CD14-positive monocyte (primary cell): ENCODE measurements at regions not wholly inside any gene's neighbourhood (a gene's known extent, or its start where the extent isn't known, plus 50 kb on each side); places are given as distances from the start of the nearest gene placed in this dataset.

Experiments
- DNase-seq, 3 donors: peaks; one replicate each; pipeline ENCODE4 v3.0.0-alpha.2; 2011 to 2022
- H2AFZ ChIP-seq: 2 replicates; pipeline ENCODE4 v1.6.0; 2012; ENCODE audit warnings: mild to moderate bottlenecking, low read depth, low read length, inconsistent platforms; ENCODE audit not compliant: insufficient read depth, poor library complexity, severe bottlenecking
- H3K27ac ChIP-seq, 2 donors: 1 replicate in 1 of 2; 2 replicates in 1 of 2; pipeline ENCODE4 v1.5.1; 2012 to 2013; ENCODE audit warnings: low read length in 2 of 2, control low read depth in 1 of 2, inconsistent platforms in 1 of 2, low read depth in 1 of 2, mild to moderate bottlenecking in 1 of 2
- H3K27me3 ChIP-seq, 2 donors: one replicate each; pipeline versions ENCODE4 v1.6.0 to v1.6.1; 2011 to 2013; ENCODE audit warnings: low read length in 2 of 2; ENCODE audit not compliant: control insufficient read depth in 2 of 2, insufficient read depth in 2 of 2
- H3K36me3 ChIP-seq, 2 donors: replicated peaks in 1 of 2; 1 replicate in 1 of 2; 2 replicates in 1 of 2; pipeline versions ENCODE4 v1.5.1 to v1.6.1; 2012 to 2013; ENCODE audit warnings: low read length in 2 of 2, control low read depth in 1 of 2, inconsistent platforms in 1 of 2, mild to moderate bottlenecking in 1 of 2; ENCODE audit not compliant: insufficient read depth in 2 of 2, control insufficient read depth in 1 of 2
- H3K4me1 ChIP-seq, 2 donors: 1 replicate in 1 of 2; 2 replicates in 1 of 2; pipeline versions ENCODE4 v1.5.1 to v1.6.1; 2012 to 2013; ENCODE audit warnings: low read length in 2 of 2, control low read depth in 1 of 2, inconsistent platforms in 1 of 2, mild to moderate bottlenecking in 1 of 2, moderate library complexity in 1 of 2; ENCODE audit not compliant: insufficient read depth in 2 of 2, control insufficient read depth in 1 of 2
- H3K4me2 ChIP-seq: replicated peaks from 2 replicates; pipeline ENCODE3; 2012; ENCODE audit warnings: low read length, moderate library complexity, mild to moderate bottlenecking; ENCODE audit not compliant: poor library complexity, severe bottlenecking; ENCODE audit errors: extremely low read depth
- H3K4me3 ChIP-seq, 3 experiments: fragments of 200-600 bp in 1 of 3; sonication (generic) in 1 of 3; replicated peaks in 1 of 3; 1 replicate in 2 of 3; 2 replicates in 1 of 3; pipeline ENCODE4 v1.5.1; 2011 to 2013; ENCODE audit warnings: low read length in 3 of 3, mild to moderate bottlenecking in 3 of 3, control low read depth in 2 of 3, low read depth in 2 of 3, inconsistent platforms in 1 of 3, moderate library complexity in 1 of 3
- H3K79me2 ChIP-seq: 2 replicates; pipeline ENCODE4 v1.6.0; 2012; ENCODE audit warnings: mild to moderate bottlenecking, control low read depth, inconsistent platforms, low read length, moderate library complexity; ENCODE audit not compliant: insufficient read depth
- H3K9ac ChIP-seq: 2 replicates; pipeline ENCODE4 v1.6.0; 2017; ENCODE audit warnings: low read length, mild to moderate bottlenecking; ENCODE audit not compliant: insufficient read depth, poor library complexity, severe bottlenecking
- H3K9me3 ChIP-seq, 2 donors: replicated peaks in 1 of 2; 1 replicate in 1 of 2; 2 replicates in 1 of 2; pipeline versions ENCODE4 v1.5.1 to v1.6.1; 2012 to 2013; ENCODE audit warnings: low read length in 2 of 2, control low read depth in 1 of 2; ENCODE audit not compliant: control insufficient read depth in 1 of 2, insufficient read depth in 1 of 2
- H4K20me1 ChIP-seq: 2 replicates; pipeline ENCODE4 v1.6.0; 2012; ENCODE audit warnings: mild to moderate bottlenecking, low read length, control low read depth, moderate library complexity; ENCODE audit not compliant: insufficient read depth
- H3K27ac Mint-ChIP-seq, 7 donors: one replicate each; pipeline ENCODE4 v1.8.0; 2020; ENCODE audit warnings: mild to moderate bottlenecking in 7 of 7, mixed read lengths in 7 of 7, moderate library complexity in 6 of 7, inconsistent platforms in 2 of 7
- H3K27me3 Mint-ChIP-seq, 3 donors: one replicate each; pipeline ENCODE4 v1.8.0; 2021 to 2022; ENCODE audit warnings: low read depth in 3 of 3, mild to moderate bottlenecking in 3 of 3, mixed read lengths in 3 of 3, moderate library complexity in 3 of 3, inconsistent platforms in 1 of 3
- H3K36me3 Mint-ChIP-seq, 2 donors: one replicate each; pipeline ENCODE4 v1.8.0; 2020; ENCODE audit warnings: mixed read lengths in 2 of 2, inconsistent platforms in 1 of 2, mild to moderate bottlenecking in 1 of 2
- H3K4me1 Mint-ChIP-seq: one replicate; pipeline ENCODE4 v1.8.0; 2020; ENCODE audit warnings: mild to moderate bottlenecking, mixed read lengths
- H3K4me3 Mint-ChIP-seq, 2 donors: one replicate each; pipeline ENCODE4 v1.8.0; 2020; ENCODE audit warnings: mild to moderate bottlenecking in 2 of 2, mixed read lengths in 2 of 2, moderate library complexity in 1 of 2
- H3K9me3 Mint-ChIP-seq, 7 donors: one replicate each; pipeline ENCODE4 v1.8.0; 2020 to 2022; ENCODE audit warnings: mixed read lengths in 7 of 7, mild to moderate bottlenecking in 6 of 7, moderate library complexity in 6 of 7, inconsistent platforms in 2 of 7
- CTCF ChIP-seq: fragments of 200-600 bp; IDR thresholded peaks from one replicate; pipeline ENCODE4 v1.8.0; 2022; ENCODE audit warnings: antibody characterized with exemption, mild to moderate bottlenecking
- WGBS: methylation state at CpG from one replicate; pipeline ENCODE4 v1.1.5; 2013; ENCODE audit warnings: missing lambda C conversion rate; ENCODE audit not compliant: insufficient coverage; 5-methylcytosine and 5-hydroxymethylcytosine counted together
- intact Hi-C, 2 donors: fragments of 100-400 bp; cut with micrococcal nuclease; formaldehyde crosslinking; loops; one replicate each; pipeline versions ENCODE4 v1.15.0 to v1.15.1; 2023

GRCh38 chr2:893311-893710 lies 57.3 kb upstream of the SNTG2 start:
- Mint-ChIP-seq H3K27me3 (peaks cover 0 to 8% (median 3%) of the 10 kb centered on the region in 3 donors), H3K4me3 (no peak overlapping the region), H3K27ac (no peak overlapping the region), H3K4me1 (no peaks in the 10 kb centered on the region), H3K9me3 (peaks cover 8 to 18% (median 13%) of the 10 kb centered on the region in 7 donors), H3K36me3 (no peaks in the 10 kb centered on the region)
- Histone ChIP-seq H3K27ac (no peak overlapping the region), H2AFZ (no peak overlapping the region), H3K36me3 (no peaks in the 10 kb centered on the region), H3K4me3 (no peak overlapping the region), H3K27me3 (no peaks in the 10 kb centered on the region), H3K4me2 (no peak overlapping the region), H4K20me1 (no peaks in the 10 kb centered on the region), H3K9ac (no peak overlapping the region), H3K9me3 (peaks cover 15 to 19% of the 10 kb centered on the region in 2 donors), H3K79me2 (no peaks in the 10 kb centered on the region), H3K4me1 (no peaks in the 10 kb centered on the region)
- TF ChIP-seq CTCF = no peak
- WGBS = 54% methylated on average over 4 of the region's 7 CpGs
- no peak for DNase-seq
- intact Hi-C loops = no loop called here

GRCh38 chr2:892892-893291 lies 57.8 kb upstream of the SNTG2 start:
- H3K36me3 ChIP-seq = no peaks in the 10 kb centered on the region
- H2AFZ ChIP-seq = no peak overlapping the region
- no peaks in the 10 kb centered on the region for H3K4me1 ChIP-seq
- no peak for DNase-seq
- H3K27me3 ChIP-seq = no peaks in the 10 kb centered on the region
- Mint-ChIP-seq H3K4me1 (no peaks in the 10 kb centered on the region), H3K36me3 (no peaks in the 10 kb centered on the region), H3K4me3 (no peak overlapping the region), H3K27me3 (peaks cover under 1 to 11% (median 3%) of the 10 kb centered on the region in 3 donors), H3K9me3 (peaks cover 8 to 18% (median 13%) of the 10 kb centered on the region in 7 donors), H3K27ac (no peak overlapping the region)
- no peak for TF ChIP-seq CTCF
- H3K9me3 ChIP-seq = peaks cover 11 to 15% of the 10 kb centered on the region in 2 donors
- no peaks in the 10 kb centered on the region for H3K79me2 ChIP-seq
- 92% methylated on average over 13 of the region's 13 CpGs for WGBS
- intact Hi-C loops = no loop called here
- H3K4me2 ChIP-seq = no peak overlapping the region
- no peaks in the 10 kb centered on the region for H4K20me1 ChIP-seq
- no peak overlapping the region for H3K27ac ChIP-seq
- no peak overlapping the region for H3K9ac ChIP-seq
- no peak overlapping the region for H3K4me3 ChIP-seq
